Peyer's patch (tissue), 4 donors: ENCODE measurements at regions not wholly inside any gene's neighbourhood (a gene's known extent, or its start where the extent isn't known, plus 50 kb on each side); places are given as distances from the start of the nearest gene placed in this dataset.

Source experiments
- CTCF ChIP-seq, 6 experiments: fragments of 450-650 bp in 4 of 6; fragments of 200-600 bp in 2 of 6; sonication (generic) in 1 of 6; IDR thresholded peaks; one replicate each; pipeline ENCODE4 v1.5.1; 2017 to 2019; ENCODE audit warnings: antibody characterized with exemption in 6 of 6, mild to moderate bottlenecking in 3 of 6, moderate library complexity in 1 of 6
- POLR2A ChIP-seq, 2 donors: fragments of 450-650 bp; IDR thresholded peaks; one replicate each; pipeline ENCODE4 v1.5.1; 2017; ENCODE audit warnings: antibody characterized with exemption in 2 of 2, mild to moderate bottlenecking in 2 of 2, moderate library complexity in 2 of 2

- TF ChIP-seq CTCF (IDR thresholded peaks at IDR 0.05) (no peak), POLR2A (IDR thresholded peaks at IDR 0.05) (no peak)
These were observed 257.8 kb downstream of the EBLN2 start for GRCh38 chr3:73319179-73319769.
